ENCODE measurements at regions not wholly inside any gene's neighbourhood (a gene's known extent, or its start where the extent isn't known, plus 50 kb on each side); places are given as distances from the start of the nearest gene placed in this dataset.

GRCh38 chr20:39603219-39603618, 641.1 kb downstream of the DHX35 start:
- no peak for DNase-seq

- no peak for DNase-seq
Measured at GRCh38 chr20:39602649-39603048, 640.5 kb downstream of the DHX35 start.

DNA sequence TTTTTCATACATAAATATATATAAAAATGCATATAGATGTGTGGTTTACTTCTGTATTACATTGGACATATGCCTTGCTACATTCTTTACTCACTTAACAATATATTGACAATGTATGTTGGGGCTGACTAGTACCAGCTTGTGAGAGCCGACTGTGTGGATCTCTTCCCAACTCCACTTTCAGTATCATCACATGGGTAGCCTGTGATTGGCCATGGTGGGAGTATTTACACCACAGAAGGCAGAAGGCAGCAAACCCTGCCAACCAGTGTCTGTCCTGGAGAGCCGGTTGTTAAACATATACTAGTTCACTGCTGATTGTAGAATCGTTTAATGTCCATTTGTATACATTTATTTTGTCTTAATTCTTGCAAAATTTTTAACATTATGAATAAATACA, 638.7 kb downstream of the DHX35 start:
- DNase-seq: no peak

GRCh38 chr20:39600156-39600555, 638.0 kb downstream of the DHX35 start:
- no peak for DNase-seq

- no peak for DNase-seq
Measured at GRCh38 chr20:39596554-39596953, 634.4 kb downstream of the DHX35 start.

GRCh38 chr20:39592371-39592770, 630.2 kb downstream of the DHX35 start:
- DNase-seq: no peak

- DNase-seq: no peak
Measured at GRCh38 chr20:39588148-39588757, 626.1 kb downstream of the DHX35 start.

DNA sequence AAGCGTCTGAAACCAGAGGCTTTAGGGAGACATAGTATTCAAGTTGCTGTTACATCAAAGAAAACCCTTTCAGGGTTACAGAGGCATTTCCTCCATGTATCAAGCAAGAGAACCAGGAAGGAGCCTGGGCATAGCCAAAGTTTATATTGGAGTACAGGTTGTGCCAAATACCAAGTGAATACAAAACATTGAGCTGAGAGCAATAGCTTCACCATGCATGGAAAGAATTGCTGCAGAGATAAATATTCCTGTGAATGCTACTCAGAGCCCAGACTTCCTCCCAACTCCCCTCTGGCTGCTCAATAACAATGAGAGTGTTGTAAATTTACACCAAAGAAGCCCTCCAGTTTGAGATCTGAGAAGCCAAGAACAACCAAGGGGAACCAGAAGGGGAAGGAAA, 618.9 kb downstream of the DHX35 start:
- DNase-seq: no peak

DNA sequence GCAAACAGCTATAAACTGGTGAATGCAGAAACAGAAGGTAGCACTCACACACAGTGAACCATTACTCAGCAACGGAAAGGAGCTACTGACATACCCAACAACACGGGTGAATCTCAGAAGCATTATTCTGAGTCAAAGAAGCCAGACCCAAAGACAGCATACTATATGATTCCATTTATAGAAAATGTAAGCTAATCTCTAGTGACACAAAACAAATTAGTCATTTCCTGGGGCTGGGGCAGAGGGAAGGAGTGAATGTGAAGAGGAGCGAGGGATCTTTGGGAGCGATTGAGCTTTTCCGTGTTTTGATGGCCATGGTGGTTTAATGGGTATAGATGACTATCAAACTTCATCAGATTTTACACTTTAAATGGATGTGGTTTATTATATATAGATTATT, 614.6 kb downstream of the DHX35 start:
- DNase-seq: no peak

DNA sequence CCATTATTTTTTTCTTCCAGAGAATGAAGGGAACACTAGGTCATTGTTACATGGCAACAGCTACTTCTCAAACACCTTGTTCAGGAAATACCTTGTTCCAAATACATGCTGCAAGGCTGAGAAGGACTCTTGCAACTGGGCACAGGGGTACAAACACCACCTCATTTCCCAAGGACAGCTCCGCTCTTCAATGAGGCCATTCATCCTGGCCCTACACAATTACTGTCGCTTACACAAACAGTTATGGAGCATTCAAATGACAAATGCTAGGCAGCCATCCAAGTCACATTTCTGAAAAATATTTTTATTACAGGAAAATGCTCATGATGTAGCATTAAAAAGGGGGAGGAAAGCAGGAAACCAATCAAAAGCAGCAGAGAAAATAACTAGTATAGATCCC, 611.9 kb downstream of the DHX35 start:
- no peak for DNase-seq

- no peak for DNase-seq
Measured at GRCh38 chr20:39571171-39571570, 609.0 kb downstream of the DHX35 start.

DNA sequence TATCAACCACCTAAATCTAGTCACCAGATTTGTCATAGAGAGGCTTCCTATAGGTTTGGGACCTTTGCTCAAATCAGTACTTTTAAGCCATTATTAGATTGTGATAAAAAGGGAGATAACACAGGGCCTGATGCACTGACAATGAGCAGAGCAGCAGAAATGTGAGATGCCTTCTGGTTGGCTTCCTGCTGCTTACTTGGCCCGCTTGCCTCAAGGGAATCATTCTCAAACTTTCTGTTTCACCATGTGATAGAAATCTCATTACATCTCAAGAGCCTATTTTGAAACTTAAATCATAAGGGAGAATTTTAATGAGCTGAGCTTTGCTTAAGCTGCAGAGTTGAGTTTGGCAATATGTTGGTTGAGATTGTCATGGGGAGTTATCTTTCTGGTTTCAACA, 606.0 kb downstream of the DHX35 start:
- DNase-seq: no peak

DNA sequence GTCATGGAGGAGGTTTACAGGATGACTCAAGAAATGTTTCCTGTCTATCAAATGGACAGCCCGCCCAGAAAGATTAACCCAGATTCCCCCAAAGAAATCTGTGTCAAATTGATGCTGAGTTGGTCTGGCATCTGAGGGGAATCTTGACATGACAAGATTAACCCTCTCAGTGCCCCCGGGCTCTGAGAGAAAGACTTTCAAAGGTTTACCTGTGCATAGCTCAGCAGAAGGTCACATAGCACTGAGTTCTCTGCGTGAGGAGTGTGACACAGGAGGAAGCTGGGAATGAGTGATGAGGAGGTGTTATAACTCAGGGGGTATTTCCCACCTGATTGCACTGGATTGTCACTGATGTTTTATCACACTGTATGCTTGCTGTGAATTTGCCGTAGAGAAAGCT, 601.2 kb downstream of the DHX35 start:
- DNase-seq: no peak

DNA sequence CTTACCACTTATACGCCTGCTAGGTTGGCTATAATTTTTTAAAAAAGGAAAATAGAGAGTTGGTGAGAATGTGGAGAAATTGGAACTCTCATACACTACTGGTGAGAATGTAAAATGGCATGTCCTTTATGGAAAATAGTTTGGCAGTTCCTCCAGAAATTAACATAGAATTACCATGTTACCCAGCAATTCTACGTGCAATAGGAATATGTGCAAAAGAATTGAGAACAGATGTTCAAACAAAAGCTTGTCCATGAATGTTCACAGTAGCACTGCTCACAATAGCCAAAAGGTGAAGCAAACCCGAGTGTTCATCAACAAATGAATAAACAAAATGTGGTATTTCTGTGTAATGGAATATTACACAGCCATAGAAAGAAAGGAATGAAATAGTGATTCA, 592.2 kb downstream of the DHX35 start:
- DNase-seq: no peak

DNA sequence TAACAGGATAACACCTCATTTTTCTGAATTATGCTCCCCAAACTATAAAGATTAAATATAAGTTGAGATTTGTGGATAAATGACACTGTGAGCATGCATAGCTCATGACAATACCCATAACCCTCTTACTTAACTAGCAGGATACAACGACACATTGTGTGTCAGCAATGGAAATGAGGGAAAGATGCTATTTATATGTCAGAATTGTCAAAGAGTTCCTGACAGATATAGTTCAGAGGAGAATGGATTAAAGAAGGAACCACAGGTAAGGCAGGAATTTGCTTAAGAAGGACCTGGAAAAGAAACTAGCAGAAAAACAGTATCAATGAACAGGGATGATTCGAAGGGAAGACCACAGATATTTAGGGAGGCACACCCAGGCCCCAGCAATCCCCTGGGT, 591.0 kb downstream of the DHX35 start:
- DNase-seq: no peak

GRCh38 chr20:39549733-39550132, 587.6 kb downstream of the DHX35 start:
- DNase-seq: no peak

DNA sequence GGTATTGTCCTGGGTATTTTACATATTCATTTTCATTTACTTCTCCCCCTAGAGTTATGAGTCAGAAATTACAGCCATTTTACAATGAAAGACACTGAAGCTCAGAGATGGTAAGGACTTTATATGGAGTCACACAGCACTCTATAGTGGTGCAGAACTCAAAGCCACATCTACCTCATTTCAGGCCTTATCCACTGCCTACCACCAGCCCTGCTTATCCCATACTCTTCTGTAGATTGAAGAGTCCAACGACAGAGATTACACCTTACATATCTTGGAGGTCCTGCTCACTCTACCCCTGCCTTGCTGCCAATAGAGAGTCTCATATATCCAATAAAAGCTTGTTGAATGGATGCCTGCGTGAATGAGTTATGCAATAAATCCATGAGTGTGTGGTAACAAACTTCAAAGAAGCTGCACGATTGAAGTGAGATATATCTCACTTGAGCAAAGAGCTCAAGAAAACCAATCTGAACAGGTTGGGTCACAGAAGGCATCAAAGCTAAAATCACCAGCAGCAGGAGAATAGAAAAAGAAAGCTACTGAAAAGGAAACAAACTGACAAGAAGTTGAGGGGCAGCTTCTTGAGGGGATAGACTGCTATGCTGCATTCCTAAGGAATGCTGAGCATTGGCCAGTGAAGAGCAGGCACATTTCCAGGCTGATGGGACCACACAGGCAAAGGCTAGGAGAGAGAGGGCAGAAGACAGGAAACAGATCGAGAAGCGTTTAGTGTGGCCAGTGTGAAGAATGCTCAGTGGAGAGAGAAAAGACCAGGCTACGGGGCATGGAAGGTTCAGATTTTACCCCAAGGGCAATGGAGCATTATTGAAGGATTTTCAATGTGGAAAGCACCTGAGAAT, 585.6 kb downstream of the DHX35 start:
- no peak for DNase-seq

DNA sequence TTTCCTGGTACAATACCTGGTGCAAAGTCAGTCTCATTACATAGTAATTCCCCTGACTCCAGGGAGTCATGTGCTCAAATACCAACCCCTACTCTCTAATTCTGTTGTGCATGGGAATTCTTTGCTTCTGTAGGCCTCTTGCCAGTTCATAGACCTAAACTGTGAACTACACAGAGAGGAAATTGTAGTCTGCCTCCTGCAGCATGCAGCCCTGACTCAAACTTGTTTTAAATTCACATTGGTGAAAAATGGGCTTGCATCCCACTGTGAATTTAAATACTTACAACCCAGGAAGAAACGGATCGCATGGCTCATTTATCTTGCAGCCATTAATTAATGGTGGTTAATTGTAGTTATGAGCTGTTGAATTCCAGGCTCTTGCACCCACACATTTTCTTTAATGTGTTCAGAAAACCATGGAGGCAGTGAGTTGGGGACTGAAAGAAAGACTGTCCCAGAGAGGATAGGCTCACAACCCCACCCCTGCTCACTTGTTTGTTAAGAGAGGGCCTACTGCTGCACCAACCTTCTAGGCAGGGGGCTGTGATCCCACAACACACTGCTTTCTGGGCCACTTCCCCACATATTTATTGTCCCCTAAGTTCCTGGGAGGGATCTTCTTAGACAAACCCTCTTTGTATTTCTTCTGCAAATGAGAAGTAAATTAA, 579.1 kb downstream of the DHX35 start:
- DNase-seq: no peak

GRCh38 chr20:39538317-39538716, 576.2 kb downstream of the DHX35 start:
- DNase-seq: no peak

DNA sequence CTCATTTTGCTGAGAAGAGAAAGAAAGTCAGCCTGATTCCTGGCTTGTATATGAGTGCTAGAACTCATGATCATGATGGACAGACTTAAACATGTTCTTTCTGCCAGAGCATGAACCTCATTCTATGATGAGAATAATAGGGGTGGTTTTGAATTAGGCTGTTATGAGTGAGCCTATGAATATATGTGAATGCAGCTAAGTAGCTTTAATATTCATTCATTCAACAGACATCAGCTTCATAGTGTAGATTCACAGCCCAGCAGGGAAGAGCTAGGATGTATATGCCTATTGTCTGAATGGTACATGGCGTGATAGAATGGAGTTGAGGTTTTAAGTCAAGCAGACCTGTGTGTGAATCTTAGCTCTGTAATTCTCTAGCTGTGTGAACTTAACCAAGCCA, 573.2 kb downstream of the DHX35 start:
- DNase-seq: no peak

DNA sequence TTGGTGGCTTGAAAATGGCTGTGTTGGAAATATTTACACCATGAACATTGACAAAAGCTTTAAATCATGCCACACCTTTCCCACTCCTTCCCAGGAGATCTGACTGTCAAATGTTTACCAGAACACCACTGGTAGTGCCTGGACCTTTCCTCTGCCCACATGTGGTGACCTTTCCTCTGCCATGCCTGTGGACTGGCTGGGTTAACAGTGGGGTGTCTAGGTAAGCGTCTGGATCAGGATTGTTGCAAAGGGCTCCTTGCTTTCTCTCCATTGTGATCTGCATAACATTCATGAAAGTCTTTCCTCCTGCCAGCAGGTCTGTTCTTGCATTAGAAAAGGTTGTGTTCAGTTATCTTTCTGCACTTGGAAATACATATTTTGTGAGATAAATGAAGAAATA, 572.7 kb downstream of the DHX35 start:
- DNase-seq: no peak

GRCh38 chr20:39533858-39534257, 571.7 kb downstream of the DHX35 start:
- DNase-seq: no peak

- no peak for DNase-seq
Measured at GRCh38 chr20:39532205-39532604, 570.1 kb downstream of the DHX35 start.

GRCh38 chr20:39528436-39528835, 566.3 kb downstream of the DHX35 start:
- DNase-seq: no peak
